Superior temporal gyrus (tissue), 1 donor: ENCODE measurements at regions not wholly inside any gene's neighbourhood (a gene's known extent, or its start where the extent isn't known, plus 50 kb on each side); places are given as distances from the start of the nearest gene placed in this dataset.

ENCODE experiments used
- DNase-seq: peaks from one replicate; pipeline ENCODE4 v3.0.0-alpha.2; 2016; ENCODE audit errors: extremely low spot score

DNA sequence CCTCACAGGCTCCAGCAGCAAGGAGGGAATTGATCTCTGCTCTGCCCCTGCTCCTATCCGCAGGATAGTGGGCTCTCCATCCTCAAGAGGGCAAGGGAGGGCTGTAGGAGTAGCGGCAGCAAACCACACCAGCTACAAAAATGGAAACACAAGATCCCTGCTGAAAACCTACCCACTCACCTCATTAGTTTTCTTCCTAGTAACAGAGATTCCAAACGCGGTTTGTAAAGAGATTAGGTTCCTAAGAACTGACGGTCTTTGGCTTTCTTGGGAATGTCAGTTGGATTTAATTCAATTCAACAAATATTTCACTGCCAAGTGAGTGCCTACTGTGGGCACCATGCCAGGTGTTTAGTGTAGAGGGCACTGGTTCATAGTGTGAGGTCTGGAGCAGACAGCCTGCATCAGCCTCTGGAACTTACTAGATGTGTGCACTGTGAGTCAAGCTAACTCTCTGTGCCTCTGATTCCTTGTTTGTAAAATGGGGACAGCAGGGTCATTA is 84.7 kb downstream of the MRPL46 start:
- DNase-seq, result no peak

DNA sequence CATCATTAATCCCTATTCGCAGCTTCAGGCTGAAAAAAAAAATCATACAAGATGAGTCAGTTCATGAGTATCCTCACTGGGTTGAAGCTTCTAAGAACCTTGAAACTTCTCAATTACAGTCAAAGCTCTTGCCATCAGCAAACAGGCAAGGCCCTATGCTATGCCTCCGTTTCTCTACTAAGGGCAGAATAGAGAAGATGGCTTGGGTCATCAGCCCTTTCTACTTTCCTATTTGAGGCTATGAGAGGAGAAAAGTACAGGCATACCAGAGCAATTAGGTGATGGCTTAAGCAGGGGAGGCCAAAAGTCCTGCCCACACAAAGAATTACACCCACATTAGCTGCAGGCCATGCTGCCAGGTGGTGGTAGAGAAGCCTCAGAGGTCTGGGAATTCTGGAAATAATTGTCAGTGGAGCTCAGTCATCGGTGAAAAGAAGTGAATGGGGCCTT is 89.0 kb downstream of the MRPL46 start:
- no peak for DNase-seq

DNA sequence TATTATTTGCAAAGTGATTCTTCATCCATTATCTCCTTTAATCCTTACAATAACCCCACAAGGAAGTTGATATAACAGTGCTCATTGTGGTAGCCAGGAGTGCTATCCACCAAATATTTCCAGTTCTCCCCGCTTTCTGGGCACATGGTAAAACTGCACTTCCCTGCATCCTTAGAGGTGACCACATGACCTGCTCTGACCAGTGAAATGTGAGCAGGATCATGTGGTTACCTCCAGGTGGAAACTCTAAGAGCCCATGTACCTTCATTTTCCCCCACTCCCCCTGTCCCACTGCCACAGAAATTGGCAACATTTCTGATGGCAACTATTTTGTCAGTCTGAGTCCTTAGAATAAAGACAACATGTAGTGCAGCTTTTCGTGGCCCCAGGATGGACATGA is 89.7 kb downstream of the MRPL46 start:
- DNase-seq, result no peak

DNA sequence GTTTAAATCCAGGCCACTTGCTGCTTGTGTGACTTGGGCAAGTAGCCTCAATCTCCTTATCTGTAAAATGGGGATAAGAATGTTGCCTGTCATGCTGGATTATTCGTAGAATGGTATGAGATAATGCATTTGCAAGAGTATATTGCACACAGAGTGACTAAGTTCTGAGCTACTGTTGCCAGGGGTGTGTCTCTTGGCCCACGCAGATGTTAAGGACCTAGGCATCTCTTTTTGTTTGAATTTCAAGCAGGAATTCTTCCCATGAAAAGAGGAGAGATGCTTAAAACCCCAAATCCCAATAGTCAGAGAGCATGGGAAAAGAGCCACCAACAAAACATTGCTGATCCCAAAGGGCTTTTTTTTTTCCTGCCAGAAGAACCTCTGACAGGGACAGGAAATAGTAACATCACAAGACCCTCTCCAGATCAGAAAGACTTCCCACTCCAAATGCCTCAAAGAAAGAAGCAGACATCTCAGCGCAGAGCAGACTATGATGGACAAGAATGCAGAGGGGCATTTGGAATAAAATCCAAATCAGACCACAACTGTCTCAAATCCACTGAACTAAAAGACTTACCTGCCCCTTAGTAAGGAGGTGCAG is 90.5 kb downstream of the MRPL46 start:
- no peak for DNase-seq

DNA sequence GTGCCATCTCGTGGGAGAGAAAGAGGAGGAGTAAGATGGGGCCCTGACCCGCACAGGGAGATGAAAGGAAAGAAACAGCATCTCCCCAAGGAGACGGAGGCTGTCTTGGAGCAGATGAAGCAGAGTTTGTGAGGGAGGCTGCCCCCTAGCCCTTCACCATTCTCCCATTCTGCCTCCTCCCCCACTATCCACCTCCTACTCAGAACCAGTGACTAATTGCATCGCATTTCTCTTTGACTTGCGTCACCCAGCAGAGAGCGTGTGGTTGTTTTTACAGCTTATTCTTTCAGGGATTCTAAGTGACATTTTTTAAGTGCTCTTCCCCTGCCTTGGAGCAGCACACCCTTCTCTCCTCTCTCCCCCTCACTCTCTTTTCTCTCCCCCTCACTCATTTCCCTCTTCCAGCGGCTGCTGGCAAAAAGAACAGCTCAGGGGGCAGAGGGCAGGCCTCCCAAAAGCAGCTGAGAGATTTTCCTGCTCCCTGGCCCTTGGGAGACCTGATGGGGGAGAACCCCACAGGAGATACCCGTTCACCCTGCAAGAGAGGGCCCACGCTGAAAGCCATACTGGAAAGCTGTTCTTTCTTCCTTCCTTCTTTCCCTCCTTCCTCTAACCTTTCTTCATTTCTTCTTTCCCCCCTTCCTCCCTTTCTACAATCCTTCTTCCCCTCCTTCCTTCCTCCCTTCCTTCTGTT is 91.8 kb downstream of the MRPL46 start:
- peak; percentile 41 for DNase-seq

DNA sequence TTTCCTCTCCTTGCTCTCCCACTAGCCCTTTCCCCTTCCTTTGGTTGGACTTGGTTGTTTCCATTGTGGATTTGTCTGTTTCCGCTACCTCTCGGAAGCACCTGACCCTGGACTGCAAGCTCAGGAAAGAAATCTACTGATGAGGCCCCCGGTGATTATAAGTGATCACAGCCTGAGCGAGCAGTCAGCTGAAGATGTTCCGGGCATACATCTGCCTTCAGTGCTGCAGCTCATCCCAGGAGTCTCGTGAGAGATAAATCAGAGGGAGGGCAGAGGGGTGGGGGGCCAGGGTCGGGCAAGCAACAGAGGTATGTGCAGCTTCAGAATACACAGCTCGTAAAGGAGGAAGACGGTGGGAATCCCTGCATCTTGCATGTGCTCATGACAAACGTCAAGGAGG is 102.1 kb downstream of the MRPL46 start:
- no peak for DNase-seq

DNA sequence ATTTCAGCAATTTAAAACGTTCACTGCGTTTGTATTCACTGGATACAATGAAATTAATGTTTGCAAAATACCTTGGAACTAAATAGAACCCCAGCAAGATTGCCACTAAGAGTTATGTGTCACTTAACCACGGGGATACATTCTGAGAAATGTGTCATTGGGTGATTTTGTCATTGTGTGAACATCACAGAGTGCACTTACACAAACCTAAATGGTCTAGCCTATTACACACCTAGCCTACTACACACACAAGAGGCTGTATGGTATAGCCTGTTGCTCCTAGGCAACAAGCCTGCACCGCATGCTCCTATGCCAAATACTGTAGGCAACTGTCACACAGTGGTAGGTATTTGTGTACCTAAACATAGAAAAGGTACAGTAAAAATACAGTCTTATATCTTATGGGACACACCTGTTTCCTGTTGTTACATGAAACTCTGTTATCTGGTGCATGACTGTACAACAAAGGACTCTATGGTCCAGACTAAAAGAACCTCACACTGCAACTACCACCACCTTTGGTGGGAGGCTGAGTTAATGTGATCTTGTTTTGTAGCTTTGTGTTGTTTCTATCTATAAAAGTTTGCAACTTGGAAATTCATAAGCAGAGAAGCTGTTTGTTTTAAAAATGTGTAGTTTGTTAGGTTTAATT is 92.2 kb upstream of the NTRK3 start:
- no peak for DNase-seq

DNA sequence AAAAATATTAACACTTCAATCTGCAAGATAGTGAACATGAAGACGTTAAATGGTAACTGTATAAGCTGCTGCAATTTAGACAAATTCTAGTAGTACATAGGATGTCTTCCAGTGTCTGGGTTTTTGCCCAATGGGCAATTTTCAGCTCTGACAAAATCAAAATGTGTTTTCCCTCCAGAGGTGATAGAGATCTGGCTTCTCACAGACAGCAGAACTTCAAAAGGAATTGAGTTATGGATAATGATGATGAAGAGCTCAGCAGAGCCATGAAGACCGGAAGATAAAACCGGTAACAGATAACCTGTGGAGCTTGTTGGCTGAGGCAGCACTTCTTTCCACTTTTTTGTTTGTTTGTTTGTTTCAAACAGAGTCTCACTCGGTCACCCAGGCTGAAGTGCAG is 89.4 kb upstream of the NTRK3 start:
- no peak for DNase-seq

DNA sequence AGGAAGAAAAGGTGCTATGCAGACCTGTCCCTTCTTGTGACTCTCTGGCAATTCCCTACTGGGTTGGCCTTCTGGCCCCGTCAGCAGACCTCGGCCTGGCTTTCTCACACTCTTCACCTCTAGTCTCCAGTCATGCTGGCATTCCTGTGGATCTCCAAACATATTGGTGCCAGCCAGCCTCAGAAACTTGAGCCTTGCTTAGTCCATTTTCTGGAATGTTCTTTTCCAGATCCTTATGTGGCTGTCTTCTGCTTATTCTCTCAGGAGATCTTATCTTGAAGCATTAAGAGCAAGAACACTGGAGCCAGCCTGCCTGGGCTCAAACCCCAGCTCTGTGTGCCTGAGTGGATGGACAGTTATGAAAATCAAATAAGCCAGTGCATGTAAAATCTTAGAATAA is 88.2 kb upstream of the NTRK3 start:
- DNase-seq, result no peak

DNA sequence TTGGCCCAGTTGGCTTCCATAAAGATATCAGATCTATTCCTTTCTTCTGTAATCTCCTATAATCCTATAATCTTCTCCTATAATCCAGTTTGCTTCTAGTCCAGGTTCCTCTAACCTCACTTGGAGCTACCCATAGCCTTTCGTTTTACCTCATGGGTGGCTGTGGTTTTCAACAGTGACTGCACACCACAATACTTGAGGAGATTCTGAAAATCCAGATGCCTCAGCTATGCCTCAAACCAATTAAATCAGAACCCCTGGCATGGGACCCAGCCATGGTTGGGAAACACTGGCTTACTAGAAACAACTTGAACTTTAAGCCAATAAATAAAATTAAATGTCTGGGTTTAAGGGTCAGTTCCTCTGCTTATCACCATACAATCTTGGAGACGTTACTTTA is 86.1 kb upstream of the NTRK3 start:
- DNase-seq, result no peak

DNA sequence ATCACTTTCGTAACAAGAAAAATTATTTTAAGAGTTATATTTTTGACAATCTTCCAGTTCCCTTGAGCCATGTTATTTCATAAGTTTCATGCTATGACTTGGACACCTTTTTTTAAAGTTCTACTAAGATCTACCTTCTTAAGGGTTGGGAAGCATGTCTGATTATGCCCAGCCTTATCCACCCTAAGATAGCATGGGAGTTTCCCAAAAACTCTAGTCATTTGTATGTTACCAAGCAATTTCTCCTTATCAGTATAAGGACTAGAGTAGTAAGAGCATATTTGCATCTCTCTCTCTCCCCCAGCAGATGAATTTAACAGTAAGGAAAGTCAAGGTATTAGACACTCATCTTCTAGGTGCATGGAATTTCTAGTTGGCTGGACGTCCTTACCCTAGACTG is 85.1 kb upstream of the NTRK3 start:
- DNase-seq, result no peak

DNA sequence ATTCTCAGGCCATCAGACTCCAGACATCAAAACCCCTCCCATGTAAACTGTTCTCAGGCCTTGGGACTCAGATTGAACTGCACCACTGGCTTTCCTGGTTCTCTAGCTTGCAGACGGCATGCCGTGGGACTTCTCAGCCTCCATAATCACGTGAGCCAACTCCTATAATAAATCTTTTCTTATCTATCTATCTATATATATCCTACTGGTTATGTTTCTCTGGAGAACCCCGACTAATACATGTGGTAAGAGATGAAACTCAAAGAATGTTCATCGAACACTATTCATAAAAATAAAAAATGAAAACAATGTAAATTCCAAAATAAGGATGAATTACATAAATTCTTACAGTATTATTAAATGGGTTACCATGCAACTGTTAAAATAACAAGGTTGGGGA is 84.5 kb upstream of the NTRK3 start:
- DNase-seq, result no peak

DNA sequence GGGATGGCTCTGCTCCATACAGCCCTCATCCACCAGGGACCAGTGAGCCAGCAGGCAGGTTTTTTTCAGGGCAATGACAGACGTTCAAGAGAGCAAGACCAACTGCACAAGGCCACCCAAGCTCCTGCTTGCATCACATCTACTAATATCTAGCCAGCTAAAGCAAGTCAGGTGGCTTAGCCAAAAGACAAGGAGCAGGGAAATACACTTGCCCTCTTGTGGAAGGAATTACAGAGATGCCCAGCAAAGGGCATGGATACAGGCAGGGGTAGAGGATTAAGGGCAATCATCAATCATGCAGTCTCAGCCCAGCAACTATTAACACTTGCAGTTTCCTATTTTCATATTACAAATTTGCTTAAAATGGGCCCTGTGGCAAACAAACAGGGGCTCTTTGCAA is 81.5 kb upstream of the NTRK3 start:
- no peak for DNase-seq

DNA sequence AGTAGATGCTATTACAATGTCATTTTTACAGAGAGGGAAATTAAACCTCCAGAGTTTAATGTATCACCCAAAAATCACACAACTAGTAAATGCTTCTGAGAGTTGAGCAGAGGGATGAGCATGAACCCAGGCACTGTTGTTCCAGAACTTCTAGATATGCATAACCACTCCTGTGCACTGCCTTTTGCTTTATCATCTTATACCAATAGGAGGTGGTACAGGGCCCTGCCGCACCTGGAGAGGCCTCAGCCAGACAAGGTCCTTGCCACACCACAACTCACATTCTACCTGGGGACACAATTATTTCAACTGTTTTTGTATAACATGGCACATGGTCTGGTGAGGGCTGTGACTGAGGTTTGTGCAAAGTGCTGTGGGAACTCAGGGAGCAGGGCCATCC is 78.5 kb upstream of the NTRK3 start:
- no peak for DNase-seq

DNA sequence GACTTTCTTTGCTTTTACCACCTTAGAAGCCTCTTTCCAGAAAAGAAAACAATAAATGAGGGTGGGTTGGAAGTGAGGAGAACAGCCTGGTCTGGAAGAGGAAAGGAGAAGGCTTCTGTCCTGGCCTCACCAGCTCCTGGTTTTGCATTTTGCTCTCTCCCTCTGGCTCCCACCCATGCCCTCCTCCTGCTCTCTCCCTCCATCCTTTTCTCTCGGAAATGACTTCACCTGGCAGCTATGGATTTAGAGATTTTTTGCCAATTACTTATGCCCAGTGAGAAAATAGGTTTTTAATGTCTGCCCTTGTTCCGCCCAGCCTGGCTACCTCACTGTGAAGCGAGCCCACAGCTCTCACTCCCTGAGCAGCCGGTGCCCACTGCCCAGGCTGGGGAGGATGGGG is 77.9 kb upstream of the NTRK3 start:
- no peak for DNase-seq

DNA sequence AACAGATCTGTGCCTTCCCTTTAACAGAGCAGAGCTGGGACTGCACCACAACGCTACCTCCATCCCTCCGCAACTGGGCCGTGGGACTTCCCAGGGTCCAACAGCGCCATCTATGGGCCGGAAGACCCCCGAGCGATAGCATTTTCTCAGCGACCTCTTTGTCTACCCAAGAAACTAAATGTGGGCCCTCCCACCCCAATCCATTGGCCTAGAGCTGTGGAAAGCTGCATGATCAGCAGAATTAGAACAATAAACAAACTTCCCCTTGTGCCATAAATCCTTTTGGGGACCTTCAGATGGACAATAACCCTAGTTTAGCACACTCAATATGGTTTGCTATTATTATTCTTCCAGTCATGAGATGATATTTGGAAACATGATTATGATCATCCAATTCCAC is 74.8 kb upstream of the NTRK3 start:
- no peak for DNase-seq

DNA sequence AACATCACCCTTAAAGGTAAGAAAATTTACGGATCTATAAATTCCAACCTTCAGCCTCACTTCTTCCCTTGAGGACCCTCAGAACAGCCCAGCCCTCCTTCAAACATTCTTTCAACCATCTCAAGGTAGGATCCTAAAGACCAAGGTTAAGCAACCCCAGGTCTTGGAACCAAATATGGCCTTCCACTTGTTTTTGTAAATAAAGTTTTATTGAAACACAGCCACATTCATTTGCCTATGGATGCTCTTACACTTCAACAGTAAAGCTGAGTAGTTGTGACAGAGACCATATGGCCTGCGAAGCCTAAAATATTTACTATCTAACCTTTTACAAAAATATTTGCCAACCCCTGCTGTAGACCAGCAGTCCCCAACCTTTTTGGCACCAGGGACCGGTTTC is 70.4 kb upstream of the NTRK3 start:
- no peak for DNase-seq

DNA sequence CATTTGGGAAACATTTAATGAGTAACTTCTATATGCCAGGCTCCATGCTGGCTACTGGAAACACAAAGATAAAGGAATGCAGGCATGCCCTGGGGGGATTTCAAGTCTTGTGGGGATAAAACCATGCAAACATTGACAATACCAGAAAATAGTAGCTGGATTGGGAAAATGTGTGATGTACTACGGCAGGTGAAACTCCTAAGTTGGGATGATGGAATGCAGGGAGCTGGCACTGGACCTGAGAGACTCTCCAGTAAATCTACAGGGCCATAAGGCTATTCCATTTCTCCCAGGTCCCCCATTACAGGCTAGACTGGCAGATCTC is 68.2 kb upstream of the NTRK3 start:
- DNase-seq, result no peak

DNA sequence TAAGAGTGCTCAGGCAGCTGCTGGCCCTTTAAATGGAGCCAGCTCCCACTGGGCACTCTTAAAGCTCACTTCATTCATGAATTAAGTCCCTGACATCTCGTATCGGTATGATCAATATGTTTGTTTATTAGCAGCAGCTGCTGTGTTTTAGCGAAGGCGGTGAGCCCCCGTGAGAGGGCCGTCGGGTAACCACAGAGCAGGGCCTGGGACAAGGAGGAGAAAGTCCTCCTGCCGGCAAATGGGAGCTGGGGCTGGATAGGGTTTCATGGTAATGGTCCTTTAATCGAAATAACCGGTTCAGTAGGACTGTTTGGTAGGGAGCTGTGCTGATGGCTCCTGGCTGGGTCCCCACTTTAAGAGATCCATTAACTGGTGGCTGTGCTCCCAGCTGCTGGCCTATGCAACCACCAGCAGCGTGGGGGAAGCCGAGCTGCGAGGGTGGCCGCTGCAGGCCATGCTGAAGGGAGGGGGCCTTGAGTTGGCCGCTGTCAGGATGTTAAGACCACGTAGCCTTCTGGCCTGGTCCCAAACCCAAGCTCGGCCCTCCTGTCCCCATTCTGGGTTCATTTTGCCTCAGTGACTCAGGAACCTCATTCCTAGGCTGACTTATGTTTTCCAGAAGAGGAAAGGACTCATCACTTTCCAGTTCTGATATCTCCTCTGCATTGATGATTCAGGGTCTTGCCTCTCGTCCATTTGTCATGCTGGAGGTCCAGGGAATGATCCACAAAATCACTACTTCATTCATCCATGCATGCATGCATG is 67.6 kb upstream of the NTRK3 start:
- DNase-seq, result no peak

DNA sequence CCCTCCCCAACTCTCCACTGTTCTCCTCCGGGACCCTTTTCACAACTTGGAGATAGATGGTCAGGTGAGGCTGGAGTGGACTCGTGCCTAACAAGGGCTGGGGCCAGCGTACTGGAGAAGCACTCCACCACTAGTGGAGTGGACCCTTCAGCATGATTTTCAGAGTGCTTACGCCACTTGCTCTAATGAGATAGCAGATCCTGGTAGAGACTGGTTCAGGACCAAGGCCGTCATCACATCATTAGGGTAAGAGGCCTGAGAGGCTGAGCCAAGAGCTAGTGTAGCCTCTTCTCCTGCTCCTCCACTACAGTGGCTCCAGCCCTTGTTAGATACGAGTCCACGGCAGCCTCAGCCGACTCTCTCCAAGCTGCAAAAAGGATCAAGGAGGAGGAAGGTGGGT is 66.9 kb upstream of the NTRK3 start:
- DNase-seq, result no peak

DNA sequence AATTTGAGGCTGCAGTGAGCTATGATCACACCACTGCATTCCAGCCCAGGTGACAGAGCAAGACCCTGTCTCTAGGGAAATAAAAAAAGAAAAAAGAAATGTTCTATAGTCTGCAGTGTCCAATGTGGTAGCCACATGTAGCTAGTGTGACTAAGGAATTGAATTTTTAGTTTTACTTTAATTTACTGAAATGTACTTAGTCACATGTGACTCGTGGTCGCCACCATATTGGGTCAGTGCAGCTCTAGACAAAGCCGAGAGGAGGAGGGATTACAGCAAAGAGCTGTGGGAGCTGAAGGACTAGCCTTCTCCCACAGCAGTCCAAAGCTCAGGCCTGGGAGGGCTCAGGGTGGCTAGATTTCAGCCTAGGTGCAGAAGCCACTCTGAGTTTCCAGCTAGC is 65.9 kb upstream of the NTRK3 start:
- no peak for DNase-seq

DNA sequence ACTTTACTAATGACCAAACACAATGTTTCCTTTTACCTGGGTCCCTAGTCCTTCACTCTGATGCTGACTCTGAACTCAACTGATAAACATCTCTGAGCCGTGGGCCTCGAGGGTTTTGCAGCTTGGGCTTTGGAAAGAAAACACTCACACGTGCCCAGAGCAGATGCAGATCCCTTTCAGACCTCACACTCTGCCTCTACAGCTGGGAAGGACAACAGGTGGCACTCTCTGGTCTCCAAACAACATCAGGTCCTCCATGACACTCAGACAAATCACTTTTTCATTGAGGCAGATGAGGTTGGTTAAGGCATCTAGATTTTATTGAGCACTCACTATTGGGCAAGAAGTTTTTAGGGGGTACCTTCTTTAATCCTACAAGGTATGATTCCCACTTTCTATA is 64.7 kb upstream of the NTRK3 start:
- no peak for DNase-seq

DNA sequence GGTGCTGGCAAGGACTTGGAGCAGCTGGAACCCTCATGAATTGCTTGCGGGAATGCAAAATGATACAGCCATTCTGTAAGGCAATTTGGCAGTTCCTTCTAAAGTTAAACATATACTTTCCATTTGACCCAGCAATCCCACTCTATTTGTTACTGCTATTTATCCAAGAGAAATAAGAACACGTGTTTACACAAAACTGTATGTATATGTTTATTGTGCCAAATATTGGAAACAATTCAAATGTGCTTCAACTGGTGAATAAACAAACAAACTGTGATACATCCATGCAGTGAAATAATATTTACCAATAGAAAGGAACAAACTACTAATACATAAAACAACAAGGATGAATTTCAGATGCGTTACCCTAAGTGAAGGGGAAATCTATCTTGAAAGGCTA is 60.0 kb upstream of the NTRK3 start:
- no peak for DNase-seq
